ENCODE measurements at regions not wholly inside any gene's neighbourhood (a gene's known extent, or its start where the extent isn't known, plus 50 kb on each side); places are given as distances from the start of the nearest gene placed in this dataset.

- no peak for TF ChIP-seq CTCF (IDR thresholded peaks at IDR 0.05; ENCODE audit: extremely low read depth, insufficient read depth, missing control alignments)
- in situ Hi-C loops (cut with MboI; ENCODE audit: low pct_unique_long_range_greater_than_20kb, low sequenced_read_pairs, unreplicated experiment) = no loop called here
- DNase-seq (ENCODE audit: low spot score) = no peak
These were observed 473.0 kb downstream of the ZSWIM6 start for GRCh38 chr5:61805101-61805500.

- in situ Hi-C loops (cut with MboI; ENCODE audit: low pct_unique_long_range_greater_than_20kb, low sequenced_read_pairs, unreplicated experiment) = no loop called here
- DNase-seq (ENCODE audit: low spot score) = no peak
- no peak for TF ChIP-seq CTCF (IDR thresholded peaks at IDR 0.05; ENCODE audit: extremely low read depth, insufficient read depth, missing control alignments)
These were observed 474.5 kb downstream of the ZSWIM6 start for GRCh38 chr5:61806491-61807020.

GRCh38 chr5:61808091-61808490 is 476.0 kb downstream of the ZSWIM6 start:
- TF ChIP-seq CTCF (IDR thresholded peaks at IDR 0.05; ENCODE audit: extremely low read depth, insufficient read depth, missing control alignments) = no peak
- DNase-seq (ENCODE audit: low spot score) = no peak
- in situ Hi-C loops (cut with MboI; ENCODE audit: low pct_unique_long_range_greater_than_20kb, low sequenced_read_pairs, unreplicated experiment) = no loop called here

- DNase-seq (ENCODE audit: low spot score) = no peak
- TF ChIP-seq CTCF (IDR thresholded peaks at IDR 0.05; ENCODE audit: extremely low read depth, insufficient read depth, missing control alignments) = no peak
- in situ Hi-C loops (cut with MboI; ENCODE audit: low pct_unique_long_range_greater_than_20kb, low sequenced_read_pairs, unreplicated experiment) = no loop called here
These were observed 476.9 kb downstream of the ZSWIM6 start for GRCh38 chr5:61808909-61809308.

GRCh38 chr5:61809651-61810050 is 477.6 kb downstream of the ZSWIM6 start:
- no peak for DNase-seq (ENCODE audit: low spot score)
- in situ Hi-C loops (cut with MboI; ENCODE audit: low pct_unique_long_range_greater_than_20kb, low sequenced_read_pairs, unreplicated experiment) = no loop called here
- no peak for TF ChIP-seq CTCF (IDR thresholded peaks at IDR 0.05; ENCODE audit: extremely low read depth, insufficient read depth, missing control alignments)

GRCh38 chr5:61811052-61811451 is 479.0 kb downstream of the ZSWIM6 start:
- in situ Hi-C loops (cut with MboI; ENCODE audit: low pct_unique_long_range_greater_than_20kb, low sequenced_read_pairs, unreplicated experiment) = no loop called here
- no peak for DNase-seq (ENCODE audit: low spot score)
- no peak for TF ChIP-seq CTCF (IDR thresholded peaks at IDR 0.05; ENCODE audit: extremely low read depth, insufficient read depth, missing control alignments)

GRCh38 chr5:61813361-61813760 is 481.3 kb downstream of the ZSWIM6 start:
- no peak for DNase-seq (ENCODE audit: low spot score)
- no peak for TF ChIP-seq CTCF (IDR thresholded peaks at IDR 0.05; ENCODE audit: extremely low read depth, insufficient read depth, missing control alignments)
- in situ Hi-C loops (cut with MboI; ENCODE audit: low pct_unique_long_range_greater_than_20kb, low sequenced_read_pairs, unreplicated experiment) = no loop called here

Measured in GM13977 (cell line).